ENCODE measurements at regions not wholly inside any gene's neighbourhood (a gene's known extent, or its start where the extent isn't known, plus 50 kb on each side); places are given as distances from the start of the nearest gene placed in this dataset.

- FAIRE-seq: no peak
These were observed 64.2 kb downstream of the RBM43 start for GRCh38 chr2:151197184-151198108.

DNA sequence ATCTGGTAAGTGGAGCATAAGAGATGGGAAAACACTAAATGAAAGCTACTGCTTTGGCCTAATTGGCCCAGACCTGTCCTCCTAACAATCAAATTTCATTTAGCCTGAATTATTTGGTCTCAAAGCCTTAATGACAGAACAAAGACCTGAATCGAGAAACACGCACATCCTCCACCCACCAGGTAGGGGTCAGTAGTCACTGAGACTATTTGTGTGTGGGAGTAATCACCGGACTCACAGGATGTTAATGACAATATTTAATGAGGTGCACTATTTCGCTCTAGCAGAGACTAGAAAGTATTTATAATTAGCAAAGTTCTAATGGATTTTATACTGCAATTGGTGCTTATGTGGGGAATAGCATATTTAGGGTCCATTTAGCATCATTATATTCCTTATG is 68.1 kb downstream of the RBM43 start:
- FAIRE-seq: no peak

DNA sequence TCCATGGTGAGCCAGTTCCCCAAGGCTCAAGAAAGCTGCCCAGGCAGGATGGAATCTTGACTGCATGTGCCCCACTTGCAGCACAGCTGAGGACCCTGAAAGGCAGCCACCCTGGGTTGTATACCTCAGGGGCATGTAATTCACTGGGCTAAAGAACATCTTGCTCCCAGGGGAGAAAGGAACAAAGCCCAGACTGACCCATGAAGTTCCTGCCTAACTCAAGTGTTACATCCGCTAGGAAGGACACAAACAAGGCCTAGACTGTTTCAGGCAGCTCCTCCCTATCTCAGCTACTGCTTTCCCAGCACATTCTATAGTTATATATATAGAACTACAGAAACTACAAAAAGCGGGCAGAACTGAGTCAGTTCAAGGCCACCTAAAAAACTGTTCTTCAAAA is 69.0 kb downstream of the RBM43 start:
- no peak for FAIRE-seq

GRCh38 chr2:151191001-151191400 is 70.7 kb downstream of the RBM43 start:
- no peak for FAIRE-seq

DNA sequence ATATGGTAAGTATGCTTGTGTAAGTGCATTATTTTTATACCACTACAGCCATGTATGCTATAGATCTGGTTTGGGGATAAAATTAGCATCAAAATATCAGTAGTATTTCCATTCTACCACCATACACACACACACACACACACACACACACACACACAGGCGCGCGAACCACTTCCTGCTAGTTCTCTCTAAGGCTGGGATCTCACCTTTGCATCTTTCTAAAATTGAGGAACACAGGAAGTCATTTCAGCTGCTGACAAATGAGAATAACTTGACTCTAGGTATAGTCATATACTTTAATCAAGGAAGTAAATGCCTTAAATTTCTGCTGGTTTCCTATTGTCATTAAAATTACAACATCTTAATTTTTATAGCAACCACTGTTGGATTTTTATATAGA is 72.5 kb downstream of the RBM43 start:
- no peak for FAIRE-seq

GRCh38 chr2:151186011-151186410 is 75.7 kb downstream of the RBM43 start:
- FAIRE-seq: no peak

GRCh38 chr2:151182899-151183809 is 78.5 kb downstream of the RBM43 start:
- no peak for FAIRE-seq

GRCh38 chr2:151182396-151182795 is 79.3 kb downstream of the RBM43 start:
- no peak for FAIRE-seq

DNA sequence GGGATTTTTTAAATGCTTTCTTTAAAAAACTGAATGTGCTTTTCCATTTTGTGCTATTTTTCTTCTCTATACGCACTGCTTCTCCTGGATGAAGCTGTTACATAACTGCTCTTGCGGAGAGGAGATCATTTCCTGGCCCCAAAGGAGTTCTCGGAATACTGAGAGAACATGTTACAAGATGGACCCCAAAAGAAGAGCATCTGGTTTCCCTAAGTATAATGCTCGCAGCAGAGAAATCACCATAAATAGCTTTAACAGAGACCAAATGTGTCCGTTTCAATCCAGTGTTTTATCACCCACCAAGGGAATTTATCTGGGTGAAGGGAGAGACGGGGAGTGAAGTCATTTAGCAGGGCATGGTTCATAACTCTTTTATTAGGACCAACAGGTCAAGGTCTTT is 80.1 kb downstream of the RBM43 start:
- FAIRE-seq: no peak

- FAIRE-seq: no peak
These were observed 81.5 kb downstream of the RBM43 start for GRCh38 chr2:151180123-151180522.

- no peak for FAIRE-seq
These were observed 83.5 kb downstream of the RBM43 start for GRCh38 chr2:151178207-151178606.

DNA sequence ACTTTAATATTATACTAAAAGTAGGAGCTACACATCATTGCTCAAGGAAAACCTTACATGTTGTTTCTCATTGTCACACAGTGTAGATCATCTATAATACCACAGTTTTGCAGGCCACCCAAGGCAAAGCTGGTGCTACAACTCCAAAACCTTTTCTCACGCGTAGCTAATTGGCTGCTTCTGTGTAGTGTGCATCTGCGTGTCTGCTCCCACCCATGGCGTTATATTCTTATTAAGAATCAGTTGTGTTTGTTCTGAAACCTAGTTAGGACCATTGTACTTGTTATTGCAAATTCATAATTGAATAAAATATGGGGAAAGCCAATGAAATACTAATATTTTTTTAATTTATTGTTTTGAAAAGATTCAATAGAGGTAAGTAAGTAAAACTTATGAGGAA is 83.9 kb downstream of the RBM43 start:
- FAIRE-seq: no peak

- no peak for FAIRE-seq
These were observed 85.0 kb downstream of the RBM43 start for GRCh38 chr2:151176661-151177060.

- FAIRE-seq: no peak
These were observed 85.8 kb downstream of the RBM43 start for GRCh38 chr2:151175864-151176263.

GRCh38 chr2:151174127-151174526 is 87.5 kb downstream of the RBM43 start:
- FAIRE-seq: no peak

DNA sequence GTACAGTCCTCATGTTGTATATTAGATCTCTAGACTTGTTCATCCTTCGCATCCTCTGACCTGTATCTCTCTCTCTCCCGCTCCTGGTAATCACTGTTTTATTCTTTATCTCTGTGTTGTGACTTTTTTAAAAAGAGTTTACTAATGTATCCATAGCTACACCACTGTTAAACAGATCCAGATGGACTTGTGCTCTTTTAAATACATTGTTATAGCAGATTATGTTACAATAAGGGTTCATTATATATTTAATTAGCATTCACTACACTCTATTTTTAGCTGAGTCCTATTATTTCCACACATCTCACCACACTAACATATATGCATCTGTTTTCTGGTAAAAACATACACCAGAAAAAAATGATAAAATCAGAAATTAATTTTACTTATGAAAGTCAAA is 90.5 kb downstream of the RBM43 start:
- FAIRE-seq: no peak

DNA sequence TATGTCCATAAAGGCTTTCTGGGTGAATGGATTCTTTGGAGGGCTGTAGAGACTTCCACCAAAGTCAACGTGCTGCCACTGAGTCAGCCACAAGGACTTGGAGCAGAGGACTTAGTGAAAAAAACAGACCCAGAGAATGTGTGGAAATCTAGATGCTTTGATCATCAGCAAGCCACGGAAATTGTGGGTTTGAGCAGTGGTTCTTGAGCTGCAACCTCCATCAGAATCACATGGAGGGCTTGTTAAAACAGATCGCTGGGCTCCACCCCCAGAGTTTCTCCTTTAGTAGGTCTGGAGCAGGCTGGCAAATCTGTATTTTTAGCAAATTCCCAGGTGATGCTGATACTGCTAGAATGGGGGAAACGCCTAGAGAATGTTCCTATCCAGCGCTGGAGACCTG is 95.3 kb downstream of the RBM43 start:
- no peak for FAIRE-seq

GRCh38 chr2:151165105-151165684 is 96.5 kb downstream of the RBM43 start:
- FAIRE-seq: no peak

- no peak for FAIRE-seq
These were observed 99.7 kb downstream of the RBM43 start for GRCh38 chr2:151161821-151162551.

GRCh38 chr2:151159109-151159662 is 102.5 kb downstream of the RBM43 start:
- FAIRE-seq: no peak

- FAIRE-seq: no peak
These were observed 104.5 kb downstream of the RBM43 start for GRCh38 chr2:151157000-151157735.

GRCh38 chr2:151156431-151156830 is 105.2 kb downstream of the RBM43 start:
- FAIRE-seq: no peak
